HG02798 (cell line): ENCODE measurements at regions not wholly inside any gene's neighbourhood (a gene's known extent, or its start where the extent isn't known, plus 50 kb on each side); places are given as distances from the start of the nearest gene placed in this dataset.

Experiments used
- ATAC-seq: cut with Tn5 transposase; IDR thresholded peaks from one replicate; pipeline ENCODE4 v1.9.1; 2021; ENCODE audit warnings: mild to moderate bottlenecking; ENCODE audit not compliant: unreplicated experiment, poor library complexity

DNA sequence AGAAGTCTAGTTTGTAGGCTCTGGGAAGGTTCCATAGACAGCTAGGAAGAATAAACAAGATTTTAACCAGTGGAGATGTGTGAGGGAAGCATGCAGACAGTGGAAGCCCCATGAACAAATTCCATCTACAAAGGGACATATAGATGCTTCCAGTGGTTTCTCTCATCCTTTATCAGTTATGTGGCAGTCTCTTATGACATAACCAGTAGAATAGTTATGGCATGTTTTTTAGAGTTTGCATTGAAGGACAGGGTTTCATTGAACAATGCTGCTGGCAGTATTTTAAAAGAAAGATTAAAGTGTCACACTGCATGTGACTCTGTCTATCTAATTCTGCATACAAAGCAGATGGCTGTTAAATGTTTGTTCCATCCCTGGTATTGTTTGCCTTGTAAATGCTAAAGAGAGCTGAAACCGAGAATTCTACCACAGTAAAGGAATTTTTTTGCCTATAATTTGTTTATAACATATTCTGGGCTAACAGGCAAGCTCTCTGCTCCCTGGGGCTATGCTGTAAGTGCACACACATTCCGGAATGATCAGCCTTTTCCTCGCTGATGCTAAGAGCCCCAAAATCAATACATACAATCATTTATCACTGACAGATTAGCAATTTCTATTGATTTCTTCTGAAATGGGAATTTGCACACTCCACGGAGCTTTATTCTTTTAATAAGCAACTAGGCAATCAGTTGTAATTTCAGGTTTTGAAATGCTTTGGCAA lies 76.8 kb upstream of the PELI1 start:
- ATAC-seq, result no peak

DNA sequence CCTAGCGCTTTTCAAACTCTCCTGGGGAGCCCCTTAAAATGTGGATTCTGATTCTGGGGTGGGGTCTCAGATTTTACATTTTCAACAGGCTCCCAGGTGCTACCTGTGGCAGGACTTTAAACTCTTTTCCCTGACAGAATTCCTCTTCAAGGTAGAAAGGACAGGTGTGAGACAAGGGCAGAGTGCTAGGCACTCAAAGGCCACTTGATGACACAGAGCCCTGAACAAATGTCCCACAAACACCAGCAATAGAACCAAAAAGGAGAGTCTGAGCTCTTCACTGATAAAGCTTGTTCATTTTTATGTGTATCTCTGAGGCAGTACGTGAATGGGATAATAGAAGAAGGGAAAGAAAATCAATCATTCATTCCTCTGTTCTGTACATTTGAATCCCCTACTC lies 77.7 kb upstream of the PELI1 start:
- no peak for ATAC-seq

DNA sequence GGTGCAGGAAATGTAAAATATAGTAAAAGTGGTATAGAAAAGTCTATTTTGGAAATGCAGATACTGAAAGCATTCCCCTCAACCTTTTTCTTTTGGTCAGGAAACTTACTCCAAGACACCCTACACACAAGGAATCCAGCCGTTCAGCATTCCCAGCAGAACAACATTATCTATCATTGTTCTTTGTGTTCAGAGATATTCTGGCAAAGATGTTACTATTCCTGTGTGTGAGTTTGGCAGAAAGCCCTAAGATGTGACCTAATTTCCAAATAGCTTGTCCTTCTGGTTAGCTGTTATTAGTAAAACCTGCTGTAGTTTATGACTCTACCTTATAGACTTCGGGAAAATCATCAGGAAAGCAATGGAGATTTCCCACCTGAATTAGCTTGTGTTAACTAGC lies 78.1 kb upstream of the PELI1 start:
- ATAC-seq, result no peak

DNA sequence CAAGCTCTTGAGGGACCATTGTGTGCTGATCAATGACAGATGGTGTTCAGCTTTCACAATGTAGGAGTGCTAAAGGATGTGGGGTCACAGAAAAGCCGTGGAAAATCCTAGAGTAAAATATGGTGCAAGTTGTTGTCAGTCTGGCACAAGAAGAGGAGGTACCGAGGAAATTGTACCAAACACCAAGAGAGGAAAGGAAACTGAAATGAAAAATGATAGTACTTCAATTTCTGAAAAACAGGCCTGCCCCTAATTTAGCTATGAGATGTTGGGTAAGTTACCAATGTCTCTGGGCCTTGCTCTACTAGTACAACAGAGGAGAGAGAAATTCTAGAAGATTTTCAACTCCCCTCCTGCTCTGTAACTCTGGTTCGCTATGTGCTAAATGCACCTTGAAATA lies 78.8 kb upstream of the PELI1 start:
- ATAC-seq, result peak; percentile 72

DNA sequence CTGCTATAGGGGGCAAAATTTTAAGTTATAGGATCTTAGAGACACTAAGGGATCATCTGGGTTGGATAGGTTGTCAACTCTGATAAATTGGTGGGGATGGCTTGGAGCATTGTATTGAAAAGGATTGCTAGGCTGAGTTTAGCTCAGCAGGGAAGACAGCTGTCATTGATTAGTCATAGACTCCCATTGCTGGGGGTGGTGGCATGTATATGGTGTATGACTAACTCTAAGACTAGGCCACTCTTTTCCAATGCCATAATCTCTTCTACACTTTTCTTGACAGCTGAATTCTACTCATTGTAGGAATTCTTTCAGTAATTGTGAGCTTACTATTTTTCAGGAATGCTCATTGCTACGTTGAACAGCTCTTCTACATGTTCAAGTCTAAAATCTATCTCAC lies 81.3 kb upstream of the PELI1 start:
- ATAC-seq, result no peak

DNA sequence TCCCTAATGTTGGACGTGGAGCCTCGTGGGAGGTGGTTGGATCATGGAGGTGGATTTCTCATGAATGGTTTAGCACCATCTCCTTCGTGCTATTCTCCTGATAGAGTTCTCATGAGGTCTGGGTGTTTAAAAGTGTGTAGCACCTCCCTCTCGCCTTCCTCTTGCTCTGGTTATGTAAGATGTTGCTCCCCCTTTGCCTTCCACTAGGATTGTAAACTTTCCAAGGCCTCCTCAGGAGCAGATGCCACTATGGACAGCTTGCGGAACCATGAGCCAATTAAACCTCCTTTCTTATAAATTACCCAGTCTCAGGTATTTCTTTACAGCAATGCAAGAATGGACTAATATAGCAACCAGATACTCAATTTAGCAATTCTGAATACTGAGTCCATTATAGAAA lies 82.4 kb upstream of the PELI1 start:
- ATAC-seq, result no peak

DNA sequence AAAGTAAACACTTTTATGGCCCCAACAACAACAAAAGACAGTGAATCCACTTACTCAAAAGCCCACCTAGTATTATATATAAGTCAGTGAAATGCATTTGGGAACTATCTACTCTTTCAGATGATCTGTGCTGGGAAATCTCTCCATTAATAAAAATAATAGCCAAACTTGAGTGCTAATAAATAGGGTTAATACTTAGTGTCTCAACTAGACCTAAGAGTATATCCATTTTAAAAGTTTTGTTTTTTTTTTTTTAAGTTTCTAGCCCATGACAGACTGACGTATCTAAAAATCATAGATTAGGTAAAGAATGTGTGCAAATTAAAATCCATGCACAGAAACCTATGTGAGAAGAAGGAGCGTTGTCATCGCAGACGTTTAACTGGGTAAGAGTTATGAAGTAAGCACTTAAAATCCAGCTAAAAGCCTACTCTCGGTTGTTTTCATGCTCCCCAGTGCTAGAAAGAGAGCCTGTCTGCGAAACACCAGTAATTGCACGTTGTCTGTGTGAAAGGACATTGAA lies 83.4 kb upstream of the PELI1 start:
- no peak for ATAC-seq

DNA sequence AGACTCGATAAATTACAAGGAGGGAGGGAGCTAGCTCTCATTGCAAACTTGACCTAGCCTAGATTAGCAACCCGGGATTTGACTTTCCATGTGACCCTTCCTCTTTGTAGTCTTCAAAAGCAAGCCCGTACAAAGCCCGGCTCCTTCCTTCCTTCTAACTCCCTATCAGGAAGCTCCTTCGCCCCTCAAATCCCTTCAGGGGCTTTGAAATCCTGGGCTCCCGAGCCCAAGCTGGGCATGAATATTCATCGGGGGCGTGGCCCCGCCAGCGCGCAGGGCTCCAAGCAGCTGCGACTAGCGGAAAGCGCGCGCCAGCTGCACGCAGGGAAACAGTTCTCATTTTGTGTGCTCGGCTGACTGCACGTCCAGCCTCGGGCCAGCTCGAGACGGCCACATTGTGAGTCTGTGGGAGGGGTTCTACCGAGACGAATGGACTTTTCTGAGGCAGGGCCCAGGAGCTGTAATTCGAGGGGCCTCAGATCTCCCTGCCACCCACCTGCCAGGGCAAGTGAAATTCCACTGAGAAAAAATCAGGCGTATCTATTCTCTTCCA lies 84.0 kb upstream of the PELI1 start:
- ATAC-seq, result peak; percentile 98

DNA sequence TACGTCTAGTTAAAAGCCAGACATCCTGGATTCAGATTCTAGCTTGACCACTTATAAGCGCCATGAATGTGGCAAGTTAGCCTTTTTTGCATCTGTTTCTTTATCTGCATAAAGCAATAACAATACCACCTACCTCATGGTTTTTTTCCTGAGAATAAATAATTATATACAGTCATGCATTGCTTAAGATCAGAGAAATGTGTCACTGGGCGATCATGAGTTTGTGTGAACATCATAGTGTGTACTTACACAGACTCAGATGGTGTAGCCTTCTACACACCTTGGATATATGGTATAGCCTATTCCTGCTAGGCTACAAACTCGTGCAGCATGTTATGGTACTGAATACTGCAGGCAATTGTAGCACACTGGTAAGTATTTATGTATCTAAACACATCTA lies 84.7 kb upstream of the PELI1 start:
- no peak for ATAC-seq

DNA sequence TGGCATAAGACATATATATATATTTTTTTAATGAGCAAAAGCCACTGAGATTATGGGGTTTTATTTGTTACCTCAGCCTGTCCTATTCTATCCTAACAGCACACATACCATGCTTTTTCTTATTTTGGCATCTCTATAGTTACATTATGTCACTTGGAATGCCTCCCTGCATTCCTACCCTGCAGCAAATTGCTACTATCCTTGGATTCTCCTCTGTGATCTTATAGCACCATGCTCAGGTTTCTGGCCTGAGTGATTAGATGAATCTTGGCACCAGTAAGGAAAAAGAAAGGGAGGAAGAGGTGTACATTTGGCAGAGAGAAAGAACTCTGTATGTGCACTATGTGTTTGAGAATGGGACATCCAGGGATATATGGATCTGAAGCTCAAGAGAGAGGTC lies 86.3 kb upstream of the PELI1 start:
- no peak for ATAC-seq

DNA sequence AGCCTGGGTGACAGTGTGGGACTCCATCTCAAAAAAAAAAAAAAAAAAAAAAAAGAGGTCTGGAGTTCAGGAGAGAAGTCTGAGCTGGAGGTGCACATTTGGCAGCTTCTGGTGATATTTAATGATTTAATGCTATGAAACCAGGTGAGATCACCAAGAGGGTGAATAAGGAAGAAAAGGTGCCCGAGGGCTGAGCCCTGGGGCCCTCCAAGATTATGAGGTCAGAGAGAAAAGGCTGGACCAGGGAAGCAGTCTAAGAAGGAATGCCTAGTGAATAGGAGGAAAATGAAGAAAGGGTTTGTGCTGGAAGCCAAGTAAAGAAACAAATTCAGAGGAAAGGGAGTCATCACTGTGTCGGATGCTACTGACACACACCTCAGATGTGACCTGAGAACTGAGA lies 88.0 kb upstream of the PELI1 start:
- no peak for ATAC-seq

DNA sequence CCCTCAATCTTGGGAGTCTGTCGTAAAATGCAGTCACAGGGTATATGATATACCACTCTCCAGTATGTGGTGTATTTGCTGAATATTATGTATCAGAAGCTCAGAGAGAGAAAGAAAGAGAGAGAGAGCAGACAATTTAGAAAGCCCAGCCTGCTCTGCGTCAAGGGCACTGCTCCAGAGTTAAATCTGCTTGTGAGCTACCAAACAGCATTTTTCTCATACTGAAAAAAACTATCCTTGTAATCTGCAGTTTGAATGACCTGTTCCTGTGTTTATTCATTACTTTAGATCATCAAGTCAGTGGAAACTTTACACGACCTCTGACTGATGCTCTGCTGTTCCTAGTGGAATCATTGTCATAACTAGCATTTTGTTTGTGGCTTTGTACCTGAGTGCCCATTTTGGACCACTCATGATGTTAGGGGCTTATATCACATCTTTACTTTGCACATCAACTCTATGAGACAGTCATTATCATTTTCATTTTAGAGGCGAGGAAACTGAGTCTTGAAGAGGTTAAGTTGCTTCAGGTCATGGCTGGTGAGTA lies 89.2 kb upstream of the PELI1 start:
- no peak for ATAC-seq

DNA sequence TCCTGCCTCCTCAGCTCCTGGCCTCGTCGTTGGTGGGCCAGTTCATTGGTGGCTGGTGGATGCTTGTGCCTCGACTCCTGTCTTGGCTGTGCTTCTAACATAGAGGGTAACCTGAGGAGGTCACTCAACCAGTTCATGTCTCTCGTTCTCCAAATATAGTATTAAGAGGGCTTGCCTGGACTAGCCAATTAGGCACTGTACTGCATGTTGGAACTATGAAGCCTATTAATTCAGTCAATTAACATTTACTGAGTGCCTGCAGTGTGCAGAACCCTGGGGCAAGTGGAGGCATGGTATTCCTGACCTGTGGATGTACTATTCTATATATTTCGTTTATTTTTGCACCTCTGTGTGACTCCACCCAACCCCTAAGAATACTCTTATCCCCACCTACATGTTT lies 89.9 kb upstream of the PELI1 start:
- ATAC-seq, result no peak

DNA sequence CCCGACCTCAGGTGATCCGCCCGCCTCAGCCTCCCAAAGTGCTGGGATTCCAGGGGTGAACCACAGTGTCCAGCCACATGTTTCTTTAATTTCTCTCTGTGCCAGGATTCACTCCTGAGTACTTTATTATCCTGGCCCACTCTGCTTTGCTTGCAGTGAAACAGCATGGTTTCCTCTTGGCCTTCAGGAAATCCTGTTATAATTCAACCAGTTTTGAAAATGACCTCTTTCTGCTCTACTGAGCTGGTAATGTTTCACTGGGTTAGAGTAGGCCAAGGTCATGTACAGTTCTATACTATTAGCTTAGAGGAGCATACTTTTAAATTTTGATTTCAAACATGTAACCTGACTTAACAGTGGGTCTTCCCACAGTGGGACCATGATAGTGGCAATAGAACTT lies 90.6 kb upstream of the PELI1 start:
- peak; percentile 59 for ATAC-seq

DNA sequence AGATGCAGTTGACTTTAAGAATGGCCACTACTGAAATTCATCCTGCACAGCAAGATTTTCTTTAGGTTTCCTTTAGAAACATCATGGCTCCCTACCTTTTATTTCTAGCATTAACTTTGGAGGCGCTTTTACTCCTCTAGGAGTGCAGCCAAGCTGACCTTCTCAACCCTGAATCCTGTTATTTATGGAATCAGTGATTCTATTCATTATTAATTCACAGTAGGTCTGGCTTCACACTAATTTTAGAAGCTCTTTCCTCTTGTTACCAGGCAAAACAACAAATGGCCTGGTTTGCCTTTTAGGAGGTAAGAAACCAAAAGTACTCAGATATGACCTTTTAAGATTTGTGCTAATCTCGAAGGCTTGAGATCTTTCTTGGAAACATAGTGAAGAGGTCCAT lies 93.0 kb upstream of the PELI1 start:
- ATAC-seq, result no peak

DNA sequence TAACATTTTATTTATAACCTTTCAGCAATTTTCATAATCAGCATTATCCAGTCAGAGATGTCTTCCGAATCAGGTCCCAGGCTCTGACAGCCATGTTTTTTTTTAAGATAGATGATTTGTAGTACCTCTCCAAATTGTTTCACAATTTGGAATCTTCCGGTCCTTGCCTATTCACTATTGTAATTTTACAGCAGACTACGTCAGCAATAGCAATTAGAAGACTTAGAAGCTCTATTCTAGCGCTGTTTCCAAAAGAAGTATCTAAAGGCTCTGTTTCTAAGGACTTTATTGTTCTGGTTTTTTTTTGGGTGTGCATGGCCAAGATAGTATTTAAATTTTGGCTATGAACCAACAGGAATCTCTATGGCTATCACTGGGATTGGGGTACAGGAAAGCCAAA lies 94.6 kb upstream of the PELI1 start:
- ATAC-seq, result no peak

DNA sequence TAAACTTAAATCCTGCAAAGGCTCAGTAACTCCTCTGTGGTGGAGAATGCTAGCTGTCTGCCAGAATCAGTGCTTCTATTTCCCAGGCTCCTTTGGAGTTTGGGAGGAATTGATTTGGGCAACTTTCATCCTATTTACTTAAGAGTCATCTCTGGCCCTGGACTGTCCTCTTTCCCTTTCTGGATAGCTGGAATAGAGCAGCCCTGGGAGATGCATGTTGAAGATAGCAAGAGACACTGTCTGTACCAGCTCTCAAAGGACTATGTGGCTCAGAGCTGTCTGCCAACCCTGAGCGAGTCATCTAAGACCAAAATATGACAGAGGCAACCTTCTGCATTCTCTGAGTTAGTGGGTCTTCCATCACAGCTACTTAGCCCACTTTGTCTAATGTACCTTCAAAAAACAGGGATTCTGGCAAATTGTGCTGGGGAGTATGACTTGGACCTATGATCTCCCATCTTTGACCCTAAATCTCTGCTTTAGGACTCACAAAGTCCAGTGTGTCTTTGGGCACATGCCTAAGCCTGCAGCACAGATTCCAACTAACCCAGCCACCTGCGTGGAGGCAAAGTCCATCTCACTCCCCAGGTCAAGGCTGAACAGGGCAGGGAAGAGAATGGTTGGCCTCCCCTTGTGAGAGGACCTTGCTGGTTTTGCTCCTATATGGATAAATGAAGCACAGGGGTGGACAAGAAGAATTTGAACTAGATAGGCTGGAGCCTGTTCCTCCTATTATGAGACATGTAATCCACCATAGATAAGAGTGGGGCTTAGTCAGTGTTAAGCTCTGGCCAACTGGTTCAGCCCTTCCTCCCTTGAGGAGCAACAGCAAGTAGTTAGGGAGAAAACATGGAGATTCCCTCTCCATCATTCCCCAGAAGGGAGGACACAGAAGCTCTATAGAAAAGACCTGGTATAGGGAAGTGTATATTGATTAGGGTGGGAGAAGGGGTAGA lies 99.1 kb upstream of the PELI1 start:
- no peak for ATAC-seq

DNA sequence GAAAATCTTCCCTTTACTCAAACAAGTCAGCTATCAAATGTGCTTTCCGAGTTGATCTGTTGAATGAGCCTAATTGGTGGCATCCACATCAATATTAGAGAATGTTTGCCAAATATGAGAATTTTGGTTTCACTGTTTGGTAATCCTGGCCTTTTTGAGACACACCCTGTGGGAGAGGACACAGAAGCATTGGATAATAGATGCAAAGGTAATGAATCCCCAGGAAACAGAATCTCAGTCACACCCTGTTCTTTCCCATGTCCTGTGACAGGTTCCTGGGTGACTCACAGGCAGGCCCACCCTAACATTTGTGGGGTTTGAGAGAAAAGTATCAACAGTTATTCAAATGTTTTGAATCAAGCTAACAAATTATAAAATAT lies 99.8 kb upstream of the PELI1 start:
- ATAC-seq, result no peak

DNA sequence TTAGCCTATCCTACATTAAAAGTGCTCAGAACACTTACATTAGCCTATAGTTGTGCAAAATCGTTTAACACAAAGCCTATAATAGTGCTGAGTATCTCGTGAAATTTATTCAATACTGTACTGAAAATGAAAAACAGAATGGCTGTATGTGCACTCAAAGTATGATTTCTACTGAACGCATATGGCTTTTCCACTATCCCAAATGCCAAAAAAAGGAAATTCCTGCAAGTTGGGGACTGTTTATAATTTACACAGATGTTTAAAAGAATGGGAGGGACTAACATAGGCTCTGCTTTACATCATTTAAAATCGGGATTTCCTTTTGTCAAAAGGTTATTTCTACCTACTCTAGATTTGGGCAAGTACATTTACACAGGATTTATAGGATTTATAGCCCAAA lies 101.4 kb upstream of the PELI1 start:
- no peak for ATAC-seq

DNA sequence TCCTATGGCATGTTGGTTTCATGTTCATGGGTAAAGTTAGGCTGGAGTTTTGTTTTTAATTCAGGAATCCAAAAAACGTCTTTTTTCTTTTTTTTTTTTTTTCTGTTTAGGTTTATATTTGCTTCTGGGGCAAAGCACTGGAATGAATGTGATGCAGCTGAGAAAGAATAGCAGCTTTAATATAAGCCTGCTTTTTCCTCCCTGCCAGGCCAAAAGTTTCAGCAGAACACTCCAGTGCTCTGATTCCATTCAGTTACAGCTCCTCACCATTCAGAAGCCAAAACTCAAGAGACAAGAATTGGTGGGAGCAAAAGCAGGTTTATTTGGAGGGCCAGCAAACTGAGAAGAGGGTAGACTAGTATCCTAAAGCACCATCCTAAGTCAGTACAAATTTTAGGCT lies 102.7 kb upstream of the PELI1 start:
- ATAC-seq, result no peak

DNA sequence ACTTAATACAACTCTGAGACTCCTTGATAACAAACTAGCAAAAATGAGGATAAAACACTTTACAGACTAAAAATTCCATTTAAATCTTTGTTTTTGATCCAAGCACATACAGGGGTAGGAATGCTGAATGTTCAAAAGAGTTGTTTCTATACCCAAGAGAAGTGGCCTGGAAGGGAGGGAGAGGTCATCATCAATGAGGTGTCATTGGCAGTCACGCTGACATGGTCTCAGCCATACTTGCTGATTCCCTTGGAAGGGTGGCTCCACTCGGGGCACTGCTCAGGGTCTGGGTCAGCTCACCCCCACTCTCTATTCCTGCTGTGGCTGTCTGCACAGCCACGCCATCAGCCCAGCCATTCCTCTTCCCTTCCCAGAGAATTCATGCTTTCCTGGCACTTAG lies 105.2 kb upstream of the PELI1 start:
- no peak for ATAC-seq
